ENCODE measurements at regions not wholly inside any gene's neighbourhood (a gene's known extent, or its start where the extent isn't known, plus 50 kb on each side); places are given as distances from the start of the nearest gene placed in this dataset.
"Not testable (repeated sequence)": the region's sequence is repeated elsewhere in the genome, so short reads cannot be mapped to it uniquely, and the experiment has no call there.

GRCh38 chr18:34528177-34528576 lies 181.9 kb upstream of the DTNA start:
- no peak for DNase-seq (ENCODE audit: low read depth)

GRCh38 chr18:34529358-34530335 lies 180.5 kb upstream of the DTNA start:
- no peak for DNase-seq (ENCODE audit: low read depth)

- no peak for DNase-seq (ENCODE audit: low read depth)
These were observed 179.0 kb upstream of the DTNA start for GRCh38 chr18:34531110-34531509.

GRCh38 chr18:34534642-34535041 lies 175.5 kb upstream of the DTNA start:
- DNase-seq (ENCODE audit: low read depth), result not testable (repeated sequence)

GRCh38 chr18:34540897-34541296 lies 169.2 kb upstream of the DTNA start:
- no peak for DNase-seq (ENCODE audit: low read depth)

GRCh38 chr18:34542625-34543024 lies 167.5 kb upstream of the DTNA start:
- DNase-seq (ENCODE audit: low read depth), result no peak

- DNase-seq (ENCODE audit: low read depth), result no peak
These were observed 166.7 kb upstream of the DTNA start for GRCh38 chr18:34543356-34543755.

- DNase-seq (ENCODE audit: low read depth), result no peak
These were observed 166.2 kb upstream of the DTNA start for GRCh38 chr18:34543945-34544344.

- no peak for DNase-seq (ENCODE audit: low read depth)
These were observed 165.2 kb upstream of the DTNA start for GRCh38 chr18:34544930-34545329.

- no peak for DNase-seq (ENCODE audit: low read depth)
These were observed 161.8 kb upstream of the DTNA start for GRCh38 chr18:34548120-34548972.

- no peak for DNase-seq (ENCODE audit: low read depth)
These were observed 161.2 kb upstream of the DTNA start for GRCh38 chr18:34548973-34549294.

GRCh38 chr18:34549367-34549766 lies 160.7 kb upstream of the DTNA start:
- DNase-seq (ENCODE audit: low read depth), result no peak

- no peak for DNase-seq (ENCODE audit: low read depth)
These were observed 159.9 kb upstream of the DTNA start for GRCh38 chr18:34550156-34550555.

GRCh38 chr18:34550902-34551301 lies 159.2 kb upstream of the DTNA start:
- no peak for DNase-seq (ENCODE audit: low read depth)

- no peak for DNase-seq (ENCODE audit: low read depth)
These were observed 158.3 kb upstream of the DTNA start for GRCh38 chr18:34551824-34552223.

- DNase-seq (ENCODE audit: low read depth), result no peak
These were observed 147.7 kb upstream of the DTNA start for GRCh38 chr18:34562252-34562870.

GRCh38 chr18:34567857-34568256 lies 142.2 kb upstream of the DTNA start:
- no peak for DNase-seq (ENCODE audit: low read depth)

- no peak for DNase-seq (ENCODE audit: low read depth)
These were observed 133.5 kb upstream of the DTNA start for GRCh38 chr18:34576622-34577021.

- DNase-seq (ENCODE audit: low read depth), result no peak
These were observed 126.2 kb upstream of the DTNA start for GRCh38 chr18:34583895-34584294.

- DNase-seq (ENCODE audit: low read depth), result no peak
These were observed 119.6 kb upstream of the DTNA start for GRCh38 chr18:34590503-34590902.

GRCh38 chr18:34591920-34592444 lies 118.1 kb upstream of the DTNA start:
- DNase-seq (ENCODE audit: low read depth), result no peak

GRCh38 chr18:34592481-34592880 lies 117.6 kb upstream of the DTNA start:
- DNase-seq (ENCODE audit: low read depth), result no peak
